ENCODE measurements at regions not wholly inside any gene's neighbourhood (a gene's known extent, or its start where the extent isn't known, plus 50 kb on each side); places are given as distances from the start of the nearest gene placed in this dataset.

DNA sequence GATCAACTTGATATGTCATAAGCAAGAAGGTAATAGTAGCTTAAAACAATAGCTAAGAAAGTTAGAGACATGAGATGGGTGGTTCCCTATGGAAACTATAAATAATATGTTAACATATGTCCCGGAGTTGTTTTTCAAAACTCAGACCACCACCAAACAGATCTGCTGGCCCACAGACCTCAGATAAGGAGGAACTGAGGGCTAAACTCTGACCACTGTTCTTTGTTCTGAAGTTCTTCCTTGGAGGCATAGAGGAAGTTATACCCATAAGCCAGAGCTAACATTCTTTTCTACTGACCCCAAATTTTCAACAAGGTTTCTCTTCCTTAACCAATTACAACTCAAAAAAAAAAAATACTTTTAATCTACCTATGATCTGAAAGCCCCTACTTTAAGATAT lies 156.1 kb upstream of the FSCB start (continued):
- TF ChIP-seq, protein P1, sequence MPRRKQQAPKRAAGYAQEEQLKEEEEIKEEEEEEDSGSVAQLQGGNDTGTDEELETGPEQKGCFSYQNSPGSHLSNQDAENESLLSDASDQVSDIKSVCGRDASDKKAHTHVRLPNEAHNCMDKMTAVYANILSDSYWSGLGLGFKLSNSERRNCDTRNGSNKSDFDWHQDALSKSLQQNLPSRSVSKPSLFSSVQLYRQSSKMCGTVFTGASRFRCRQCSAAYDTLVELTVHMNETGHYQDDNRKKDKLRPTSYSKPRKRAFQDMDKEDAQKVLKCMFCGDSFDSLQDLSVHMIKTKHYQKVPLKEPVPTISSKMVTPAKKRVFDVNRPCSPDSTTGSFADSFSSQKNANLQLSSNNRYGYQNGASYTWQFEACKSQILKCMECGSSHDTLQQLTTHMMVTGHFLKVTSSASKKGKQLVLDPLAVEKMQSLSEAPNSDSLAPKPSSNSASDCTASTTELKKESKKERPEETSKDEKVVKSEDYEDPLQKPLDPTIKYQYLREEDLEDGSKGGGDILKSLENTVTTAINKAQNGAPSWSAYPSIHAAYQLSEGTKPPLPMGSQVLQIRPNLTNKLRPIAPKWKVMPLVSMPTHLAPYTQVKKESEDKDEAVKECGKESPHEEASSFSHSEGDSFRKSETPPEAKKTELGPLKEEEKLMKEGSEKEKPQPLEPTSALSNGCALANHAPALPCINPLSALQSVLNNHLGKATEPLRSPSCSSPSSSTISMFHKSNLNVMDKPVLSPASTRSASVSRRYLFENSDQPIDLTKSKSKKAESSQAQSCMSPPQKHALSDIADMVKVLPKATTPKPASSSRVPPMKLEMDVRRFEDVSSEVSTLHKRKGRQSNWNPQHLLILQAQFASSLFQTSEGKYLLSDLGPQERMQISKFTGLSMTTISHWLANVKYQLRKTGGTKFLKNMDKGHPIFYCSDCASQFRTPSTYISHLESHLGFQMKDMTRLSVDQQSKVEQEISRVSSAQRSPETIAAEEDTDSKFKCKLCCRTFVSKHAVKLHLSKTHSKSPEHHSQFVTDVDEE (CRISPR knock-in tag; IDR thresholded peaks at IDR 0.05), result no peak
- TF ChIP-seq ZFP30 (CRISPR knock-in tag; IDR thresholded peaks at IDR 0.05), result no peak
- no peak for TF ChIP-seq GLIS3 (CRISPR knock-in tag; IDR thresholded peaks at IDR 0.05)
- TF ChIP-seq, protein P2, sequence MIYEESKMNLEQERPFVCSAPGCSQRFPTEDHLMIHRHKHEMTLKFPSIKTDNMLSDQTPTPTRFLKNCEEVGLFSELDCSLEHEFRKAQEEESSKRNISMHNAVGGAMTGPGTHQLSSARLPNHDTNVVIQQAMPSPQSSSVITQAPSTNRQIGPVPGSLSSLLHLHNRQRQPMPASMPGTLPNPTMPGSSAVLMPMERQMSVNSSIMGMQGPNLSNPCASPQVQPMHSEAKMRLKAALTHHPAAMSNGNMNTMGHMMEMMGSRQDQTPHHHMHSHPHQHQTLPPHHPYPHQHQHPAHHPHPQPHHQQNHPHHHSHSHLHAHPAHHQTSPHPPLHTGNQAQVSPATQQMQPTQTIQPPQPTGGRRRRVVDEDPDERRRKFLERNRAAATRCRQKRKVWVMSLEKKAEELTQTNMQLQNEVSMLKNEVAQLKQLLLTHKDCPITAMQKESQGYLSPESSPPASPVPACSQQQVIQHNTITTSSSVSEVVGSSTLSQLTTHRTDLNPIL (CRISPR knock-in tag; IDR thresholded peaks at IDR 0.05; ENCODE audit: low read depth), result no peak
- no peak for TF ChIP-seq ZNF8 (CRISPR knock-in tag; IDR thresholded peaks at IDR 0.05)

DNA sequence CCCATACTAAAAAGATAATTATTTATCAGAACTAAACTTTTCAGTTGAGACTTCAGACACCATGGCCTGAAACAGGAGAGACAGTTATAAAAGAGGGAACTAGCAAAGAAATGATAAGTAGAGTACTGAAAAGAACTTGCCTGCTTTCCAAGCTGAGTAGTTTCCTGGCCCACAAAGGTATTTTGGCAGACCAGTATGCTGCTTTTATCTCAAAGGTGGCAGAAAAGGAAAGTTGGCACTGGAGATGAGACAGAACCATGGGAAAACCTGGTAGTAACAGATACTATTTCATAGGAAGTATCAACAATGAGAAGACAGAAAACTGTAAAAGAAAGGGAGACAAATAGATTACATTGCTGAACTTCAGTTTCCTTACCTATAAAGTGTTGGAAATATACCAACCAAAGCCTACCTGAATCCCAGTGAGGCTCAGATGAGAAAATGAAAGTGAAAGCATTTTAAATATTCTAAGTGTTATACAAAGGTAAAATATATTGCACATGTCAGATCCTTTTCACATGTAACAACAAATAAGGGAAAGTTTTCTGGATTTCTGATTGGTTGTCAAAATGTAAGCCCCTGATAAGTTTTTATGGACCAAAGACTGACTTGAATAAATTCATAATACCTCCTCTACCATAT lies 155.3 kb upstream of the FSCB start:
- no peak for ATAC-seq
- TF ChIP-seq, protein P2 (CRISPR knock-in tag; IDR thresholded peaks at IDR 0.05; ENCODE audit: low read depth), result no peak
- TF ChIP-seq, protein P1 (CRISPR knock-in tag; IDR thresholded peaks at IDR 0.05), result no peak
- no peak for TF ChIP-seq ZC3H10 (CRISPR knock-in tag; IDR thresholded peaks at IDR 0.05)
- TF ChIP-seq ZFP3 (CRISPR knock-in tag; IDR thresholded peaks at IDR 0.05), result no peak
- TF ChIP-seq, protein P3, sequence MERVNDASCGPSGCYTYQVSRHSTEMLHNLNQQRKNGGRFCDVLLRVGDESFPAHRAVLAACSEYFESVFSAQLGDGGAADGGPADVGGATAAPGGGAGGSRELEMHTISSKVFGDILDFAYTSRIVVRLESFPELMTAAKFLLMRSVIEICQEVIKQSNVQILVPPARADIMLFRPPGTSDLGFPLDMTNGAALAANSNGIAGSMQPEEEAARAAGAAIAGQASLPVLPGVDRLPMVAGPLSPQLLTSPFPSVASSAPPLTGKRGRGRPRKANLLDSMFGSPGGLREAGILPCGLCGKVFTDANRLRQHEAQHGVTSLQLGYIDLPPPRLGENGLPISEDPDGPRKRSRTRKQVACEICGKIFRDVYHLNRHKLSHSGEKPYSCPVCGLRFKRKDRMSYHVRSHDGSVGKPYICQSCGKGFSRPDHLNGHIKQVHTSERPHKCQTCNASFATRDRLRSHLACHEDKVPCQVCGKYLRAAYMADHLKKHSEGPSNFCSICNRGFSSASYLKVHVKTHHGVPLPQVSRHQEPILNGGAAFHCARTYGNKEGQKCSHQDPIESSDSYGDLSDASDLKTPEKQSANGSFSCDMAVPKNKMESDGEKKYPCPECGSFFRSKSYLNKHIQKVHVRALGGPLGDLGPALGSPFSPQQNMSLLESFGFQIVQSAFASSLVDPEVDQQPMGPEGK (CRISPR knock-in tag; IDR thresholded peaks at IDR 0.05; ENCODE audit: borderline replicate concordance), result no peak
- no peak for TF ChIP-seq ARNTL (CRISPR knock-in tag; IDR thresholded peaks at IDR 0.05; ENCODE audit: borderline replicate concordance, low read depth)
- TF ChIP-seq ZNF70 (CRISPR knock-in tag; IDR thresholded peaks at IDR 0.05), result no peak
- no peak for TF ChIP-seq RARB (CRISPR knock-in tag; IDR thresholded peaks at IDR 0.05)
- no peak for TF ChIP-seq ESRRG (CRISPR knock-in tag; IDR thresholded peaks at IDR 0.05)
- TF ChIP-seq, protein P4, sequence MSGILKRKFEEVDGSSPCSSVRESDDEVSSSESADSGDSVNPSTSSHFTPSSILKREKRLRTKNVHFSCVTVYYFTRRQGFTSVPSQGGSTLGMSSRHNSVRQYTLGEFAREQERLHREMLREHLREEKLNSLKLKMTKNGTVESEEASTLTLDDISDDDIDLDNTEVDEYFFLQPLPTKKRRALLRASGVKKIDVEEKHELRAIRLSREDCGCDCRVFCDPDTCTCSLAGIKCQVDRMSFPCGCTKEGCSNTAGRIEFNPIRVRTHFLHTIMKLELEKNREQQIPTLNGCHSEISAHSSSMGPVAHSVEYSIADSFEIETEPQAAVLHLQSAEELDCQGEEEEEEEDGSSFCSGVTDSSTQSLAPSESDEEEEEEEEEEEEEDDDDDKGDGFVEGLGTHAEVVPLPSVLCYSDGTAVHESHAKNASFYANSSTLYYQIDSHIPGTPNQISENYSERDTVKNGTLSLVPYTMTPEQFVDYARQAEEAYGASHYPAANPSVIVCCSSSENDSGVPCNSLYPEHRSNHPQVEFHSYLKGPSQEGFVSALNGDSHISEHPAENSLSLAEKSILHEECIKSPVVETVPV (CRISPR knock-in tag; IDR thresholded peaks at IDR 0.05), result no peak
- no peak for TF ChIP-seq ZFP30 (CRISPR knock-in tag; IDR thresholded peaks at IDR 0.05)
- no peak for TF ChIP-seq TOX (CRISPR knock-in tag; IDR thresholded peaks at IDR 0.05; ENCODE audit: borderline replicate concordance)
- no peak for TF ChIP-seq SNAI2 (CRISPR knock-in tag; IDR thresholded peaks at IDR 0.05)
- TF ChIP-seq OSR1 (CRISPR knock-in tag; IDR thresholded peaks at IDR 0.05), result no peak
- TF ChIP-seq CSDC2 (CRISPR knock-in tag; IDR thresholded peaks at IDR 0.05), result no peak

DNA sequence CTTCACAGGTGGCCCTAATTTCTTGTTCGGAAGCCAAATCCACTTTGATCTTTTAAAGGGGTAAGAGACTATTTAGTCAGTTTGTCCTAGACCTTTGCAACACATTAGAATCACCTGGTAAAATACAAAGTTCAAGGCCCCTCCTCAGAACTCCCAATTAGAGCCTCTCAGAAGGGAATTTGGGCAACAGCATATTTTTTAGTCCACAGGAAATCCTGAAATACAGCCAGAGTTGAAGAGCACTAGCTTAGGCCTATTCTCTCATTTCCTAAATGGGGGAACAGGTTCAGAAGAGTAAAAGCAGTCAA lies 151.3 kb upstream of the FSCB start:
- no peak for TF ChIP-seq ESRRG (CRISPR knock-in tag; IDR thresholded peaks at IDR 0.05)
- no peak for ATAC-seq

Data from SK-N-SH treated with all-trans-retinoic acid at 6 μM for 48 hours (cell line).